ENCODE measurements at regions not wholly inside any gene's neighbourhood (a gene's known extent, or its start where the extent isn't known, plus 50 kb on each side); places are given as distances from the start of the nearest gene placed in this dataset.

DNA sequence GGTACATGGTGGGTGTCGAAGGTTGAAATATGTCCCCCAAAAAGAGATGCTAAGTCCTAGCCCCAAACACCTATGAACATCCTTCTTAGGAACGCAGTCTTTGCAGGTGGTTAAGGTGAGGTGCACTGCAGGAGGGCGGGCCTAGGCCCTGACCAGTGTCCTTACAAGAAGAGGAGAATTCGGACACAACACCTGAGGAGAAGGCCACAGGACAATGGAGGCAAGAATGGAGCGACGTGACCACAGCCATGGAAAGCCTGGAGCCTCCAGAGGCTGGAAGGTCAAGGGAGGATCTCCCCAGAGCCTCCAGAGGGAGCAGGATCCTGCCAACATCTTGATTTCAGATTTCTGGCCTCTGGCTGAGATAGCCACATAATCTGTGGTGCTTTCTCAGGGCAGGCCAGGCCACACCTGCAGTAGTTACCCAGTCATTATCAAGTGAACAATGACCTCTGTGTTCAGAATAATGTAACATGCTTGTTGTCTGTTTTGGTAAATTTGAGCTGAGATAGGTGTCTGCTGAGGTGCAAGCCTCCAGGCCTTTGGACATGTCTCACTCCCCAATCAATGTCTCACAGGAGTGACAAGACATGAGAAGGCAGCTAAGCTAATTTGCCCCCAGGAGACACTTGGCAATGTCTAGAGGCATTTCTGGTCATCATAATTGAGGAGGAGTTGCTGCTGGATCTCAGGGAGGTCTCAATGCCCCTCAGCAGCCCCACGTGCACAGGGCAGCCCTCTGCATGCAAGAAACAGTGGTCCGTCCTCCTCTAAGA is 498.9 kb downstream of the BRD1 start:
- no peak for TF ChIP-seq ZFP30 (CRISPR knock-in tag; IDR thresholded peaks at IDR 0.05)
- TF ChIP-seq ZC3H10 (CRISPR knock-in tag; IDR thresholded peaks at IDR 0.05) = no peak
- no peak for TF ChIP-seq BACH2 (CRISPR knock-in tag; IDR thresholded peaks at IDR 0.05; ENCODE audit: borderline replicate concordance)

Measured in SK-N-SH treated with all-trans-retinoic acid at 6 μM for 48 hours (cell line).